HCT116 (cell line): ENCODE measurements at regions not wholly inside any gene's neighbourhood (a gene's known extent, or its start where the extent isn't known, plus 50 kb on each side); places are given as distances from the start of the nearest gene placed in this dataset.

Source experiments
- ATAC-seq: fragments of 200-7000 bp; cut with Tn5 transposase; 2 replicates; pipeline ENCODE4 v1.9.1; 2020; ENCODE audit warnings: mild to moderate bottlenecking, moderate library complexity
- BruUV-seq: library from RNA; stranded (reverse); fragments of 400-500 nt; replicated peaks from 2 replicates; lab custom pipeline; 2021; lab: Mats Ljungman, UMichigan
- CTCF ChIA-PET: fragments of 300-600 bp; sonication (Branson Sonifier 250); formaldehyde crosslinking; loops from one replicate; lab custom pipeline; 2021; ENCODE audit warnings: antibody characterized with exemption; lab: Charles Lee
- POLR2A ChIA-PET: fragments of 300-600, 350-600 bp; sonication (Branson Sonifier 250); formaldehyde crosslinking; loops from one replicate; lab custom pipeline; 2021; ENCODE audit warnings: antibody characterized with exemption; lab: Charles Lee
- RAD21 ChIA-PET, 2 experiments: fragments of 300-600 bp; sonication (Branson Sonifier 250); formaldehyde crosslinking; loops; one replicate each; lab custom pipeline; 2023; ENCODE audit warnings: low total read pairs in 2 of 2; ENCODE audit not compliant: uncharacterized antibody in 2 of 2, unreplicated experiment in 2 of 2, low non-redundant PET in 1 of 2; lab: Charles Lee
- DNase-seq: peaks from one replicate; pipeline ENCODE4 v3.0.0-alpha.2; 2010; ENCODE audit warnings: low read depth, low spot score
- H2AFZ ChIP-seq: fragments of 200-600 bp; shearing (Covaris generic), sonication (generic); 2 replicates; pipeline ENCODE4 v1.6.1; 2017; ENCODE audit warnings: low read depth, mixed run types, mixed read lengths, antibody characterized with exemption, low read length; ENCODE audit not compliant: poor library complexity, severe bottlenecking
- H3K27ac ChIP-seq: 2 replicates; pipeline ENCODE4 v1.5.1; 2012; ENCODE audit warnings: low read depth, low read length
- H3K27me3 ChIP-seq: fragments of 200-600 bp; sonication (generic); 2 replicates; pipeline ENCODE4 v1.6.1; 2016; ENCODE audit warnings: mixed run types, low read length, mixed read lengths; ENCODE audit not compliant: insufficient read depth
- H3K36me3 ChIP-seq, 2 experiments: fragments of 200-500 bp in 1 of 2; fragments of 200-600 bp in 1 of 2; sonication (Bioruptor generic) in 1 of 2; sonication (generic) in 1 of 2; 2 replicates each; pipeline versions ENCODE4 v1.5.1 to v1.6.1; 2014 to 2016; ENCODE audit warnings: low read length in 2 of 2, inconsistent platforms in 1 of 2, mixed read lengths in 1 of 2, mixed run types in 1 of 2; ENCODE audit not compliant: insufficient read depth in 2 of 2, control insufficient read depth in 1 of 2
- H3K4me1 ChIP-seq, 2 experiments: fragments of 200-600 bp in 1 of 2; sonication (generic) in 1 of 2; 2 replicates each; pipeline versions ENCODE4 v1.5.1 to v1.6.1; 2012 to 2017; ENCODE audit warnings: low read length in 2 of 2, inconsistent platforms in 1 of 2, mild to moderate bottlenecking in 1 of 2, mixed read lengths in 1 of 2, mixed run types in 1 of 2, moderate library complexity in 1 of 2; ENCODE audit not compliant: insufficient read depth in 2 of 2, control insufficient read depth in 1 of 2
- H3K4me2 ChIP-seq: fragments of 200-600 bp; sonication (generic); 2 replicates; pipeline ENCODE4 v1.6.1; 2017; ENCODE audit warnings: mixed run types, low read length, mixed read lengths
- H3K4me3 ChIP-seq, 2 experiments: fragments of 200-600 bp in 1 of 2; sonication (generic) in 1 of 2; replicated peaks in 1 of 2; 2 replicates each; pipeline ENCODE4 v1.5.1; 2011 to 2016; ENCODE audit warnings: low read length in 2 of 2, control low read depth in 1 of 2, low read depth in 1 of 2, mild to moderate bottlenecking in 1 of 2, mixed read lengths in 1 of 2, mixed run types in 1 of 2
- H3K79me2 ChIP-seq: fragments of 200-600 bp; sonication (generic); 2 replicates; pipeline ENCODE4 v1.6.1; 2017; ENCODE audit warnings: mild to moderate bottlenecking, mixed run types, low read length, moderate library complexity, mixed read lengths; ENCODE audit not compliant: insufficient read depth
- H3K9ac ChIP-seq: fragments of 200-600 bp; sonication (generic); 2 replicates; pipeline ENCODE4 v1.6.1; 2016; ENCODE audit warnings: low read length, mixed read lengths
- H3K9me2 ChIP-seq: fragments of 200-600 bp; sonication (generic), shearing (Covaris generic); 2 replicates; pipeline ENCODE4 v1.6.1; 2017; ENCODE audit warnings: mixed run types, mild to moderate bottlenecking, moderate library complexity; ENCODE audit not compliant: insufficient read depth
- H3K9me3 ChIP-seq, 2 experiments: fragments of 200-500 bp in 1 of 2; fragments of 200-600 bp in 1 of 2; sonication (Bioruptor generic) in 1 of 2; sonication (generic) in 1 of 2; 2 replicates each; pipeline ENCODE4 v1.6.1; 2014 to 2017; ENCODE audit warnings: low read length in 2 of 2, mixed read lengths in 2 of 2, inconsistent platforms in 1 of 2, low read depth in 1 of 2, mild to moderate bottlenecking in 1 of 2, mixed run types in 1 of 2, moderate library complexity in 1 of 2; ENCODE audit not compliant: control insufficient read depth in 1 of 2, insufficient read depth in 1 of 2
- H4K20me1 ChIP-seq: fragments of 200-600 bp; sonication (generic), shearing (Covaris generic); 2 replicates; pipeline ENCODE4 v1.6.1; 2017; ENCODE audit warnings: mixed run types, mild to moderate bottlenecking, moderate library complexity; ENCODE audit not compliant: insufficient read depth
- CBX3 ChIP-seq: IDR thresholded peaks from 2 replicates; pipeline ENCODE4 v1.6.1; 2012; ENCODE audit warnings: low read depth
- CEBPB ChIP-seq: IDR thresholded peaks from 2 replicates; pipeline ENCODE4 v1.6.1; 2012; ENCODE audit warnings: low read depth
- EGR1 ChIP-seq: IDR thresholded peaks from 2 replicates; pipeline ENCODE4 v1.6.1; 2012; ENCODE audit warnings: low read depth
- EZH2phosphoT487 ChIP-seq: fragments of 200-600 bp; IDR thresholded peaks from 2 replicates; pipeline ENCODE4 v1.6.1; 2018; ENCODE audit warnings: antibody characterized with exemption, borderline replicate concordance
- FOSL1 ChIP-seq: IDR thresholded peaks from 2 replicates; pipeline ENCODE4 v1.6.1; 2012; ENCODE audit warnings: low read depth
- JUND ChIP-seq: IDR thresholded peaks from 2 replicates; pipeline ENCODE4 v1.6.1; 2012
- POLR2A ChIP-seq: IDR thresholded peaks from 2 replicates; pipeline ENCODE4 v1.7.0; 2011; ENCODE audit warnings: borderline replicate concordance; ENCODE audit not compliant: insufficient read depth, insufficient read length; ENCODE audit errors: extremely low read depth
- RAD21 ChIP-seq: IDR thresholded peaks from 2 replicates; pipeline ENCODE4 v1.6.1; 2012; ENCODE audit warnings: low read depth, mild to moderate bottlenecking
- SIN3A ChIP-seq: IDR thresholded peaks from 2 replicates; pipeline ENCODE4 v1.6.1; 2012; ENCODE audit warnings: low read depth
- SRF ChIP-seq: IDR thresholded peaks from 2 replicates; pipeline ENCODE4 v1.6.1; 2012; ENCODE audit warnings: low read depth
- TCF7L2 ChIP-seq: IDR thresholded peaks from 2 replicates; pipeline ENCODE4 v1.7.0; 2011; ENCODE audit warnings: borderline replicate concordance, inconsistent platforms; ENCODE audit not compliant: insufficient read depth, insufficient read length; ENCODE audit errors: extremely low read depth
- ZNF274 ChIP-seq: fragments of 200-500 bp; sonication (Bioruptor generic); IDR thresholded peaks from 2 replicates; pipeline ENCODE4 v1.6.1; 2014; ENCODE audit warnings: mild to moderate bottlenecking, low read depth, low read length, inconsistent platforms
- intact Hi-C: fragments of 100-400 bp; cut with micrococcal nuclease; formaldehyde crosslinking; loops from 2 replicates; pipeline ENCODE4 v1.10.0; 2022
- TF ChIP-seq, protein P1 (sequence below): IDR thresholded peaks from 2 replicates; pipeline ENCODE4 v1.6.1; 2012
- TF ChIP-seq, protein P2 (sequence below): IDR thresholded peaks from 2 replicates; pipeline ENCODE4 v1.6.1; 2011; ENCODE audit warnings: mild to moderate bottlenecking, low read length, moderate library complexity; ENCODE audit not compliant: insufficient replicate concordance; ENCODE audit errors: extremely low read depth
- TF ChIP-seq, protein P3 (sequence below): IDR thresholded peaks from 2 replicates; pipeline ENCODE4 v1.6.1; 2012; ENCODE audit warnings: low read depth

DNA sequence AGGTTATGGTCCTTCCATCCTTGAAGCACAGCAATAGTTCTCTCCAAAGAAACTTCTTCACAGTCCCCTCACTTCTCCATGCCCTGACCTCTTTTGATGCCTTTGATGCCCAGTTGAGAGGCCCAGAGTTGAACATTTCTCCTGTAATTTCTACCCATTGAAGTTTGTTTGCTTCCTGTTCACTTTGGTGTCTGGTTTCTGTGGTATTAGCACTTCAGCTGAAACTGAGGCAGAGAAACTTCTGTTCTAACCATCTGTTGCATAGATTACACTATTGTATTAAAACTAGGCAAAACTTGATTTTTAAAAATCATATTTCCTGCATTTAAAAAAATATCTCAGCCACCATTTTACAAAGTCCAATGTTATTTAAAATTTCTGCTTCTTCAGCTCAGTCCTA is 89.8 kb upstream of the ADGRG2 start:
- ATAC-seq (no peak), DNase-seq (no peak)
- Histone ChIP-seq H4K20me1 (no peaks in the 10 kb centered on the region), H3K4me3 (no peak overlapping the region), H3K27me3 (0 out of 2 replicates have a peak, but pooled peaks cover 1% of the 10 kb centered on the region), H3K9me2 (no peaks in the 10 kb centered on the region), H3K9me3 (no peaks in the 10 kb centered on the region), H3K9ac (no peak overlapping the region), H3K36me3 (no peaks in the 10 kb centered on the region), H3K27ac (no peak overlapping the region), H3K4me2 (no peak overlapping the region), H3K79me2 (no peaks in the 10 kb centered on the region), H2AFZ (no peak overlapping the region), H3K4me1 (no peaks in the 10 kb centered on the region)
- ChIA-PET RAD21 (no interaction called here), POLR2A (no interaction called here), CTCF (no interaction called here)
- BruUV-seq, result no TSS peak
- intact Hi-C loops, result no loop called here
- no peak for TF ChIP-seq SIN3A
- TF ChIP-seq FOSL1, result no peak
- TF ChIP-seq EGR1, result no peak
- TF ChIP-seq POLR2A, result no peak
- no peak for TF ChIP-seq RAD21
- no peak for TF ChIP-seq TCF7L2

DNA sequence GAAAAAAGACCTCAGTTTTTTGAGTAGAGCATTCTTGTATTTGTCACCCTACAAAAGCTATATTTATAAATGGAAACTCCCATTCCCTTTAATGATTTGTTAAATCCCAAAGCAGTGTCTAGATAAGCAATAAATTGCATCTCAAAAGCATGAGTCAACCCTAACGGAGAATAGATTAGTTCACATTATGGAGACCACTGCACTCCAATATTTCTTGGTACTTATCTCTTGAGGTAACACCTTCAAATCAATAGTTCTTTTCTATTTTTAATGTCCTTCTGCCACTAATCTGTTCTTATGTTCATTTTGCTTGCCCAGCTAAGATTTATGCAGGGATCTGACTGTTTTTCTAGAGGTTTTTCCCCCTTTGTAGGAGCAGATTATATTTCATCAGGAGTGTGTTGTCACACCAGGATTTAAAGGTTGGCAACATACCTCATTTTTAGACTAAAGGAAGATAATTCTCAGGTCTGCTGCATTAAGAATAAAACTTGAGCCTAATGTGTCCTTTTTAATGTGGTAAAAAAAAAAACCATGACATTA is 91.4 kb upstream of the ADGRG2 start:
- RAD21 ChIA-PET, result no interaction called here
- POLR2A ChIA-PET, result no interaction called here
- Histone ChIP-seq H3K27ac (no peak overlapping the region), H3K4me3 (no peak overlapping the region), H3K9me3 (no peaks in the 10 kb centered on the region), H3K9me2 (no peaks in the 10 kb centered on the region), H2AFZ (no peak overlapping the region), H3K36me3 (no peaks in the 10 kb centered on the region), H3K4me2 (no peak overlapping the region), H3K9ac (no peak overlapping the region), H4K20me1 (no peaks in the 10 kb centered on the region), H3K79me2 (no peaks in the 10 kb centered on the region), H3K27me3 (0 out of 2 replicates have a peak, but pooled peaks cover 3% of the 10 kb centered on the region), H3K4me1 (no peaks in the 10 kb centered on the region)
- ATAC-seq (no peak), DNase-seq (no peak)
- intact Hi-C loops, result no loop called here
- CTCF ChIA-PET, result no interaction called here
- no peak for TF ChIP-seq SRF
- no peak for TF ChIP-seq ZNF274
- TF ChIP-seq CEBPB, result no peak
- TF ChIP-seq JUND, result no peak
- TF ChIP-seq EGR1, result no peak
- TF ChIP-seq, protein P1, sequence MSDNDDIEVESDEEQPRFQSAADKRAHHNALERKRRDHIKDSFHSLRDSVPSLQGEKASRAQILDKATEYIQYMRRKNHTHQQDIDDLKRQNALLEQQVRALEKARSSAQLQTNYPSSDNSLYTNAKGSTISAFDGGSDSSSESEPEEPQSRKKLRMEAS, result no peak
- TF ChIP-seq, protein P2, sequence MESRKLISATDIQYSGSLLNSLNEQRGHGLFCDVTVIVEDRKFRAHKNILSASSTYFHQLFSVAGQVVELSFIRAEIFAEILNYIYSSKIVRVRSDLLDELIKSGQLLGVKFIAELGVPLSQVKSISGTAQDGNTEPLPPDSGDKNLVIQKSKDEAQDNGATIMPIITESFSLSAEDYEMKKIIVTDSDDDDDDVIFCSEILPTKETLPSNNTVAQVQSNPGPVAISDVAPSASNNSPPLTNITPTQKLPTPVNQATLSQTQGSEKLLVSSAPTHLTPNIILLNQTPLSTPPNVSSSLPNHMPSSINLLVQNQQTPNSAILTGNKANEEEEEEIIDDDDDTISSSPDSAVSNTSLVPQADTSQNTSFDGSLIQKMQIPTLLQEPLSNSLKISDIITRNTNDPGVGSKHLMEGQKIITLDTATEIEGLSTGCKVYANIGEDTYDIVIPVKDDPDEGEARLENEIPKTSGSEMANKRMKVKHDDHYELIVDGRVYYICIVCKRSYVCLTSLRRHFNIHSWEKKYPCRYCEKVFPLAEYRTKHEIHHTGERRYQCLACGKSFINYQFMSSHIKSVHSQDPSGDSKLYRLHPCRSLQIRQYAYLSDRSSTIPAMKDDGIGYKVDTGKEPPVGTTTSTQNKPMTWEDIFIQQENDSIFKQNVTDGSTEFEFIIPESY, result no peak
- TF ChIP-seq, protein P3, sequence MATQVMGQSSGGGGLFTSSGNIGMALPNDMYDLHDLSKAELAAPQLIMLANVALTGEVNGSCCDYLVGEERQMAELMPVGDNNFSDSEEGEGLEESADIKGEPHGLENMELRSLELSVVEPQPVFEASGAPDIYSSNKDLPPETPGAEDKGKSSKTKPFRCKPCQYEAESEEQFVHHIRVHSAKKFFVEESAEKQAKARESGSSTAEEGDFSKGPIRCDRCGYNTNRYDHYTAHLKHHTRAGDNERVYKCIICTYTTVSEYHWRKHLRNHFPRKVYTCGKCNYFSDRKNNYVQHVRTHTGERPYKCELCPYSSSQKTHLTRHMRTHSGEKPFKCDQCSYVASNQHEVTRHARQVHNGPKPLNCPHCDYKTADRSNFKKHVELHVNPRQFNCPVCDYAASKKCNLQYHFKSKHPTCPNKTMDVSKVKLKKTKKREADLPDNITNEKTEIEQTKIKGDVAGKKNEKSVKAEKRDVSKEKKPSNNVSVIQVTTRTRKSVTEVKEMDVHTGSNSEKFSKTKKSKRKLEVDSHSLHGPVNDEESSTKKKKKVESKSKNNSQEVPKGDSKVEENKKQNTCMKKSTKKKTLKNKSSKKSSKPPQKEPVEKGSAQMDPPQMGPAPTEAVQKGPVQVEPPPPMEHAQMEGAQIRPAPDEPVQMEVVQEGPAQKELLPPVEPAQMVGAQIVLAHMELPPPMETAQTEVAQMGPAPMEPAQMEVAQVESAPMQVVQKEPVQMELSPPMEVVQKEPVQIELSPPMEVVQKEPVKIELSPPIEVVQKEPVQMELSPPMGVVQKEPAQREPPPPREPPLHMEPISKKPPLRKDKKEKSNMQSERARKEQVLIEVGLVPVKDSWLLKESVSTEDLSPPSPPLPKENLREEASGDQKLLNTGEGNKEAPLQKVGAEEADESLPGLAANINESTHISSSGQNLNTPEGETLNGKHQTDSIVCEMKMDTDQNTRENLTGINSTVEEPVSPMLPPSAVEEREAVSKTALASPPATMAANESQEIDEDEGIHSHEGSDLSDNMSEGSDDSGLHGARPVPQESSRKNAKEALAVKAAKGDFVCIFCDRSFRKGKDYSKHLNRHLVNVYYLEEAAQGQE, result no peak
- TF ChIP-seq EZH2phosphoT487, result no peak
- TF ChIP-seq CBX3, result no peak
- no peak for TF ChIP-seq POLR2A
- BruUV-seq, result no TSS peak
